Body of pancreas (tissue), 4 donors: ENCODE measurements at regions not wholly inside any gene's neighbourhood (a gene's known extent, or its start where the extent isn't known, plus 50 kb on each side); places are given as distances from the start of the nearest gene placed in this dataset.

Experiments
- ATAC-seq: fragments of 150-250 bp; one replicate; pipeline ENCODE4 v1.9.1; 2016
- DNase-seq, 4 donors: peaks; one replicate each; pipeline ENCODE4 v3.0.0-alpha.2; 2019
- H3K27ac ChIP-seq, 4 donors: fragments of 200-600 bp; sonication (generic); 1 replicate in 3 of 4; 2 replicates in 1 of 4; pipeline versions ENCODE4 v1.5.1 to v1.6.1; 2016 to 2019; ENCODE audit warnings: mild to moderate bottlenecking in 1 of 4, mixed read lengths in 1 of 4, moderate library complexity in 1 of 4
- H3K27me3 ChIP-seq, 2 donors: fragments of 200-600 bp; sonication (generic); one replicate each; pipeline ENCODE4 v1.6.0; 2016; ENCODE audit warnings: mild to moderate bottlenecking in 1 of 2
- H3K36me3 ChIP-seq, 2 donors: fragments of 200-600 bp; sonication (generic); replicated peaks in 1 of 2; 2 replicates each; pipeline ENCODE4 v1.5.1; 2016; ENCODE audit warnings: low read depth in 2 of 2; ENCODE audit not compliant: insufficient read depth in 1 of 2
- H3K4me1 ChIP-seq: fragments of 200-600 bp; sonication (generic); one replicate; pipeline ENCODE4 v1.6.0; 2016
- H3K4me3 ChIP-seq, 2 donors: fragments of 200-600 bp; sonication (generic); 1 replicate in 1 of 2; 2 replicates in 1 of 2; pipeline ENCODE4 v1.5.1; 2016 to 2019
- H3K9me3 ChIP-seq, 3 donors: fragments of 200-600 bp; sonication (generic); 1 replicate in 2 of 3; 2 replicates in 1 of 3; pipeline ENCODE4 v1.5.1; 2016
- CTCF ChIP-seq, 7 experiments: fragments of 450-650 bp in 4 of 7; fragments of 200-600 bp in 3 of 7; sonication (generic) in 3 of 7; IDR thresholded peaks; one replicate each; pipeline ENCODE4 v1.5.1; 2016 to 2019; ENCODE audit warnings: antibody characterized with exemption in 7 of 7
- POLR2A ChIP-seq, 3 donors: fragments of 450-650 bp; IDR thresholded peaks; one replicate each; pipeline ENCODE4 v1.6.1; 2016; ENCODE audit warnings: antibody characterized with exemption in 3 of 3, mild to moderate bottlenecking in 2 of 3
- WGBS, 2 donors: methylation state at CpG; one replicate each; pipeline ENCODE4 v1.1.5; 2017; 5-methylcytosine and 5-hydroxymethylcytosine counted together
- intact Hi-C: fragments of 100-400 bp; cut with DNase I; formaldehyde crosslinking; loops from one replicate; pipeline ENCODE4 v1.15.1; 2023

DNA sequence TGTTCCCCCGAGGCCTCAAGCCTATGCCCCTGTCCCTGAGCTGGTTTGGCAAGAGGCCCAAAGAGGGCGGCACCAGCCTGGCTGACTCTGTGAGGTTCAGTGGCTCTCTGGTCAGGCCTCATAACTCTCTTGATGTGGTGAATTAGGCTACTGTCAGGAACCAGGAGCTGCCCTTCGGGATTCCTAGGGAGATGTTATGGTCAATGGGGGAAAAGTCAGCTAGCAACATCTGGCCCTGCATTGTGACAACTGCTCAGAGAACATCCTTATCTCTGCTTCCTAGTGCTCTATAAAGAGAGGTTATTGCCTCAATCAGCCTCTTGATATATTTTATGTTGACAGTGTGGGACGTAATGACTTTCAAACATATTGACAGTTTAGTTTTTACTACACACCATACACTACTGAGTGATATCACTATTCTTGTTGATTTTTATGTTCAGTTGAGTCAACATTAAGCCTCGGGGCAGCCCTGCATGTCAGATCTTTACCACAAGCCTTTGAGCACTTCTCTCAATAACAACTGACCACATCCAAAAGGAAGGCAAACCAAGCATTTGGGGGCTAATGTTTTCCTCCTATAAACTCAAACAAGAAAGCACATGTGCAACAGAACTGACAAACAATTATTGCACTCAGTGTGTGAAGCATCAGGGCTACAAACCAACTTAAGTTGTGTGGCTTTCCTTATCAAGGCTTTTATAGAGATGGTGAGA lies 448.3 kb upstream of the SLC14A2 start:
- DNase-seq (no peak), ATAC-seq (no peak)
- Histone ChIP-seq H3K9me3 (no peaks in the 10 kb centered on the region), H3K27me3 (no peaks in the 10 kb centered on the region), H3K27ac (no peak overlapping the region), H3K36me3 (no peaks in the 10 kb centered on the region), H3K4me3 (no peak overlapping the region), H3K4me1 (peaks cover 7% of the 10 kb centered on the region)
- 55 to 76% methylated on average over 5 of the region's 5 CpGs for WGBS, 2 donors
- TF ChIP-seq CTCF (IDR thresholded peaks at IDR 0.05) (no peak), POLR2A (IDR thresholded peaks at IDR 0.05) (no peak)
- intact Hi-C loops, result no loop called here

DNA sequence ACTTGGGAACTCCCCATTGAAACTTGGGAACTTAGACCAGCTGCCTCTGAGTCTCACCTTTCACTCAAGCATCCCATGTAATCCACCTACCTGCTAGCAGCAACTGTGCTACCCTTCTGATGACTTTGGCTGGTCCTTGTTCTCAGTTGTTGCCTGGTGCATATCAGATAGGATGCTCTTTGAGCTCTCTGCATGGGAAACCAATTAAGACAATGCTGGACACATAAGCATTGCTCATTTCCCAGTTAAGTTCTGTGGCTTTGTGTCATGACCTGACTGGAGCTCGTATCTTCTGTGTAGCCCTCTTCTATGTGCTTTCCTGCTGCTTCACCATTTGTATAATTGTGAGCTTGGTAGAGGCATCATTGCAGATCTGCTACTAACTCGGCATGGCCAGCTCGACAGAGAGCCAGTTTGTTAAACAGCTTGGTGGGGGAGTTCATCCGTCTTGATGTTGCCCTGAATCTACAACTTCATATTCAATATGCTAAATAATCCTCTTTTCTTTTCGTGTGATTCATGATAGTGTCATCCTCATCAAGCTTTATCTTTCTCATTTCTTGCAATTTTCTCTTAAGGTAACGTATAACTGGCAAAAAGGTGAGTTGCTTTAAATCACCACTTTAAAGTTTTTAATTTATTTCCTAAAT lies 447.5 kb upstream of the SLC14A2 start:
- Histone ChIP-seq H3K27ac (no peak overlapping the region), H3K36me3 (no peaks in the 10 kb centered on the region), H3K4me3 (no peak overlapping the region), H3K27me3 (no peaks in the 10 kb centered on the region), H3K4me1 (peaks cover 7% of the 10 kb centered on the region), H3K9me3 (no peaks in the 10 kb centered on the region)
- ATAC-seq, result no peak
- WGBS, 2 donors, result 72 to 86% methylated on average over 6 of the region's 6 CpGs
- DNase-seq, result no peak
- intact Hi-C loops, result no loop called here
- TF ChIP-seq POLR2A (IDR thresholded peaks at IDR 0.05) (no peak), CTCF (IDR thresholded peaks at IDR 0.05) (no peak)

- H3K4me1 ChIP-seq, result peaks cover 10% of the 10 kb centered on the region
- no peaks in the 10 kb centered on the region for H3K36me3 ChIP-seq
- no peak overlapping the region for H3K4me3 ChIP-seq
- no peak for TF ChIP-seq POLR2A (IDR thresholded peaks at IDR 0.05)
- no peak for TF ChIP-seq CTCF (IDR thresholded peaks at IDR 0.05)
- intact Hi-C loops, result no loop called here
- peak in 1 of 4 donors; percentile 18 for DNase-seq
- H3K27me3 ChIP-seq, result no peaks in the 10 kb centered on the region
- 61 to 64% methylated on average over 2 of the region's 2 CpGs for WGBS, 2 donors
- no peak overlapping the region for H3K27ac ChIP-seq
- no peak for ATAC-seq
- H3K9me3 ChIP-seq, result no peaks in the 10 kb centered on the region
Observed at GRCh38 chr18:45168866-45169600, 446.2 kb upstream of the SLC14A2 start.

DNA sequence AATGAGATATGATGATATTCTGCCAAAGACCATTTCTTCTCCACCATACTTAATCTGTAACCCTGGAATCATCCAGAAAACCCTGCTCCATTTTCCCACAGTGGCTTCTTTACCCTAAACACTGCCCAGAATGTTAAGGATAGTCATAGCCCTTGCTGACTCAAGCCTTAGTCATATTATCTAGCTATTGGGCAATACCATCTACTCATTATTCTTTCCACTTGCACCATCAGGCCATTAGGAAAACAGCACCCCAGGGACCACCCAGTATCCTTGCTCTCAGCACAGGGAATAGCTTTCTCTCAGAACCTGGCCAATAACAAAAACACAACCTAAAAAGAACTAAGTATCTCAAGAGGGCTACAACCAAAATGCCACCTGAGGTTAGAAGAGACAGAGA lies 445.7 kb upstream of the SLC14A2 start:
- peaks cover 16% of the 10 kb centered on the region for H3K4me1 ChIP-seq
- H3K27ac ChIP-seq, result no peak overlapping the region
- H3K4me3 ChIP-seq, result no peak overlapping the region
- intact Hi-C loops, result no loop called here
- H3K27me3 ChIP-seq, result no peaks in the 10 kb centered on the region
- no peak for TF ChIP-seq CTCF (IDR thresholded peaks at IDR 0.05)
- no peak for TF ChIP-seq POLR2A (IDR thresholded peaks at IDR 0.05)
- H3K36me3 ChIP-seq, result no peaks in the 10 kb centered on the region
- DNase-seq, result peak in 3 of 4 donors; percentile 10 to 32 (median 22)
- no peaks in the 10 kb centered on the region for H3K9me3 ChIP-seq
- peak; percentile 59 for ATAC-seq
